Myocyte (in vitro differentiated cells): ENCODE measurements at regions not wholly inside any gene's neighbourhood (a gene's known extent, or its start where the extent isn't known, plus 50 kb on each side); places are given as distances from the start of the nearest gene placed in this dataset.

Experiments used
- DNase-seq: peaks from one replicate; pipeline ENCODE4 v3.0.0-alpha.2; 2012; ENCODE audit warnings: low read depth

DNA sequence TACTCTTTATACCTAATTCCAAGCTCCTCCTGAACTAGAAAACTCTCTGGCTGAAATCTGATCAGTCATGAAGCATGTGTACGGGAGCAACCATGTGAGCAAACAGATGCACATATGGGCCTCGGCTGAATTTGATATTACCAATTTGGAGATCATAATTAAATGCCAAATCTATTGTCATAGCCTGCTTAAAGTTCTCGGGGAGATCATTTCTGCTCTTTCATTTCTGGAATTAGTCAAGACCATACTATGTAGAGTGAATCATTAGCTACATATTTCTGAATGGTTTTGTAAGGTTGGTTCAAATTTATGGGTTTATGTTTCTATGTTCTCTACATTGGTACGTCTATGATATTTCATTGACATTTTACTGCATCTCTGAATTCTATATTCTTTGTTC lies 205.5 kb downstream of the UBE2E3 start:
- peak; percentile 19 for DNase-seq

DNA sequence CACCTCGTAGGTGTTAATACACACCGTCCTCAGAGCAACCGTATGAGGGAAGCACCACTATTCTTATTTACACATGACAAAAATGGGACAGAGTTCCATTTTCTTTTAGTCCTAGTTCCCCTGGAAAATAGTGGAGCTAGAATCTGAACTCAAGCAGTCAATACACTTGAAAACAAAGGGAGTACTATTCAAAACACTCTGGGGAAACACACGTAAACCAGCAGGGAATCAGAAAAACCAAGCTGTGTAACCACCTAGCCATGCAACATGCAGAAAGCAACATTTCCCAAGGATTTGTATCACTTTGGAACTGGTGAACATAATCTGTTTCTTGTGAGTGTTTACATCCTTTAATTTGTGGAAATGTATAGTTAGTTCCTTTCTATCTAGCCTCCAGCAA lies 208.2 kb downstream of the UBE2E3 start:
- DNase-seq = no peak

DNA sequence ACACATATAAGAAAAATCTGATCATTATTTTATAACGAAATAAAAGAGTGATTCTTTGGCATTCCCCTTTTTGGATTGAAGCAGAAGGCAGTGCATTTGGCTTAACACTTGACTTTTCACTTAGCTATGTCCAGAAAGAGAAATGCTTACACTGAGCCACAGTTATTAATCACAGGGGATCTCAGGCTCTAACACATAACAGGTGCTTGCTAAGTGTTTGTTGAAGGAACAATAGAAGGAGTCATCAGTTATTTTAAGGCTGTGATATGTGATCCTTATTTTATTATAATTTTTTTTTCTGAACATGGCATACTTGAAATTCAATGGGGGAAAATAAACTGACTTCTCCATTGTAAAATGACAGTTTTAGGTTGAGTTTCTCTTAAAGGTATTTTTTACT lies 209.5 kb downstream of the UBE2E3 start:
- peak; percentile 87 for DNase-seq

DNA sequence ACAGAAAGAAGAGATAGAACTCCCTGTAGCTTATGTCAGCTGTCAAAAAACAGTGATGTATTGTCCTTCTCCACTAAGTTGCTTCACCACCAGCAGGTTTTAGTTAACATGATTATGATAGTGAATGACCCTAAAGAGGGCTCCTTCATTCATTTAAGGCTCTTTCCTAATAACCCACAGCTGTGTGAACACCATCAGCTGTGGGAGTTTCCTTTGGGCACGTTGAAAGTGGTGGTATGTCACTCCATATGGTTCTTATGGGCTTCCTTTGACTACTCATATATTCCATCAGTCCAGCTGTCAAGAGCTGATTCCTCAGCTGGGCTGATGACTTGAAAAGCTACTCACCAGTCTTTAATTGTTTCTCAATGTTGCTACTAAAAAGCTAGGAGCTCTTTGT lies 210.3 kb downstream of the UBE2E3 start:
- peak; percentile 44 for DNase-seq

DNA sequence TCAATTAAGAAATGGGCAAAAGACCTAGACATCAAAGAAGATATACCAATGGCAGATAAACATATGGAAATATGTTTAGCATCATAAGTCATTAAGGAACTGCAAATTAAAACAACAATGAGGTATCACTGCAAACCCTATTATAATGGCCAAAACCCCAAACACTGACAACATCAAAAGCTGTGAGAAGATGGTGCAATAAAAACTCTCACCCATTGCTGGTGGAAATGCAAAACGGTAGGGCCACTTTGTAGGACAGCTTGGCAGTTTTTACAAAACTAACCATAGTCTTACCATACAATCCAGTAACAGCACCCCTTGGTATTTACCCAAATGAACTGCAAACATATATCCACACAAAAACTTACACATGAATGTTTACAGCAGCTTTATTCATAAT lies 213.1 kb downstream of the UBE2E3 start:
- no peak for DNase-seq

DNA sequence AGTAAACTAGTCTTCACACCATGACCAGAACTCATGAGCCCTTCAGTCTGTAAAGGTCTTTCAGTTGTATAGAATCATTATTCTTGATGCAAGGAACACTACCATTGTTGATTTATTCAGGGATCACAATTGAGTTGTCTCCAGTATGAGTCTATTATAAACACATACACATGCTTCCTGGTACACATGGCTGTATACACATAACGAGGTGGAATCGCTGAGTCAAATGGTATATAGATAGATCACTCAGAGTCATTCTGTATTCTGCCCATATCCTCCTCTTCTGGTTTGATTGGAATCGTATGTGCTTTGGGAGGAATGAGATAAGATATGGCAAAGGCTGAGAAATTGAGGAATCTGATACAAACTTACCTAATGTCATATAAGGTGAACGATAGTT lies 216.0 kb downstream of the UBE2E3 start:
- DNase-seq = no peak

DNA sequence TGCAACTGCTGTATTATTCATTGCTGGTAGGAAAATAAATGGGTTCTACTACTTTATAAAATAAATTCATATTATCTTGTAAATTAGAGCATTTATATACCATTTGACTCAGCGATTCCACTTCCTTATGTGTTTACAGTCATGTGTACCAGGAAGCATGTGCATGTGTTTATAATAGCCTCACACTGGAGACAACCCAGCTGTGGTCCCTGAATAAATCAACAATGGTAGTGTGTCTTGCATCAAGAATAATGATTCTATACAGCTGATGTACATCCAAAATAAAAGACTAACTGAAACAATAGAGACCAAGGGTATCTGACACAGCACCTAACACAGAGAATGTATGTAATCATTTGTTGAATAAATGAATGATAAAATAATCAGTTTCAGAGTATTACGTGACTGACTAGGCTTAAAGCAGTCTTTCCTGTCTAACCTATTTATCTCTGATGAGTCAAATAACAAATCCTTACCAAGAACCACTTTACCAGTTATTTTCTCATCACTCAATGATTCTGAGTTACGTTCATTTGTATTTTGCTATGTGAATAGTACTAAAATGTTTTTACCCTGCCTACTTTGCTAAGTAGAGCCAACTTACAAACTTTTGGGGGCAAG lies 216.8 kb downstream of the UBE2E3 start:
- no peak for DNase-seq

DNA sequence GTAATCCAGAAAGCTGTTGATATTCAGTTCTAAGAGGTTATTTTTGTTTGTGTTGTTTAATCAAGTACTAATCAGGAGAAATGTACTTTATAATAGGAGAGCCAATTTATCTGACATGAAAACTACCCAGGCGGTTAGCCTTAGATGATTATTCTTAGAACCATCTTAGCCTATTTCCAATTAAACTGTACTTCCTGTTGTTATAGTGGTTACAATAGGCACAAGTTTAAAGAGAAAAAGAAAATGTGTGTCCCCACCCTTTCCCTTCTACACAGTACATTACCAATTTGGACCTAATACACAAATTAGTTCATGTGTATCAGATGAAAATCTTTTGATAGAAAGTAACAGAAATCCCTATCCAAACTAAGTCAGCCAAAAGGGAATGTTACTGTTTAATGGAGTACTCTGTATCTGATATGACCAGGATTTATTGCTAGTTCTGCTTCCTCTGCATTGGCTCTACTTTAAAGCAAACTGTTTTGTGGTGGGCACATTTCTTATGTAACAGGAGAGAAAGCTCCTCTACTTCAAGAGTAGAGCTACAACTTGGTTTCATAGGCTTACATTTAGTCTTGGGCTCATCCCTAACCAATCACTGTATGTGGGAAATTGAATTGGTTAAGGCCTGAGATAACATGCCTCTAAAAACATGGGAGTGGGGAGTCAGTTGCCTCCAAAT lies 217.9 kb downstream of the UBE2E3 start:
- DNase-seq = no peak

DNA sequence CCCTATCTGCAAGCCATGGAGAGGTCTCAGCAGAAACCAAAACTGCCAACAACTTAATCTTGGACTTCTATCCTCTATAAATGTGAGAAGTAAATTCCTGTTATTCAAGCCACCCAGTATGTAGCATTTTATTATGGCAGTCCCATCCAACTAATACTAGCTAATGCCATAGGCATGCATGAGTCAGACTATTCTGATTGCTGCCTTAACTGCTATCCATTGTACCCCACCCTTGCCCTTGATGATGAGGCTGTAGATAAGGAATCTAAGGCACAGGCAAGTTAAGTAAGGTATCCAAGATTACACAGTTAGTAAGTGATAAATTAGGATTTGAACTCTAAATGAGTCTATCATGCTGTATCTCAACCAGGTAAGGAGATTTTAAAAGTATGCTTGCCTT lies 223.0 kb downstream of the UBE2E3 start:
- peak; percentile 58 for DNase-seq

DNA sequence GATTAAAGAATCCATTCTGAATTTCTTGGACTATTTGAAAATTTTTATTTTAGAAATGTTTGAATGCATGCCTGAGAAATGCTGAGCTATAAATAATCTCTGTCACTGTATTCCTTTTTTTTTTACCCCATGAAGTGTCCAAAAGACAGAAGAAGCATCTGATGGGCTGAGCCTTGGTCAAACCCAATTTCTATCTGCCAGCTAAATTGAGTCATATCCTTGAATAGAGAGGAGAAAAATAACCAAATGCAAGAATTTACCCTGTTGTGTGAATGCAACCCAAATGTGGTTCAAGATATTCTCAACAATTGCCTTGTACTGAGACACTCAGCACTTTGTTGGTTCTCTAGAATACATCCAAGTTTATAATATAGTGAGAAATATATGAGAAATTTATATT lies 223.5 kb downstream of the UBE2E3 start:
- DNase-seq = peak; percentile 51

DNA sequence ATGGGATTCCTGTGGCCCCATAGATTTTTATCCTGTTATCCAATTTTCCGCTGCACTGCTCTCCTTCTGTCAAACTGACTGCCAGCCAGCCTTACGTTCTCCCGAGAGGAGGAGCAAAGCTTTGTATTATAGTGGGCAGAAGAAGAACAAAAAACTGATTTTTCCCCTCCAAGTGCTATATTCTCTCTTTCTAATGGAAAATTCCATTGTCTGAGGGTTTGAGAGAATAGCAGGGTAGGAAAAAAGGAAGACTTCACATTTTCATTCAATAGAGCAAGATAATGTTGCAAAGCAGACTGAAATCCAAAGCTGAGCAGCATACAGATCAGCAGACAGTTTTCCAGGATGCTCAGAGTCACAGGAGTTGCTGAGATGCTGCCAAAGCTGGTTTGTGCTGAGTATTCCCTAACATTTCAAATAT lies 238.0 kb downstream of the UBE2E3 start:
- no peak for DNase-seq

DNA sequence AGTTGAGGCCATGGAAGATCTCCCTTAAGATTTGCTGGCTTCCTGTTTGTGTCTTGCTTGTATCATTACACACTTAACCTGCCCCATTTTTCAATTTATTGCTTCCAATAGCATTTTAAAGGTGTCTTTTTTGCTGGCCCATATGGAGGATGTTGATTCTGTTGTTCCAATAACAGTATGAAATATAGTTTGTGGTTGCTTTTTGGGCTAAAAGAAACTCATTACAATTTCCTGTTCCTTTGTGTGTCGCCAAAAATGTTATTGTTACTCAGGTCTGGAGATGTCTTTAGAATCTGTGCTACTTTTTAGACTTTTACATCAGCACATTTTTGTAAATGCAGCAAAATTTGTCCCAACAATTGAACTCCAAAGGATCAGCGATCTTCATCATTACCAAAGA lies 234.0 kb upstream of the ITGA4 start:
- no peak for DNase-seq

DNA sequence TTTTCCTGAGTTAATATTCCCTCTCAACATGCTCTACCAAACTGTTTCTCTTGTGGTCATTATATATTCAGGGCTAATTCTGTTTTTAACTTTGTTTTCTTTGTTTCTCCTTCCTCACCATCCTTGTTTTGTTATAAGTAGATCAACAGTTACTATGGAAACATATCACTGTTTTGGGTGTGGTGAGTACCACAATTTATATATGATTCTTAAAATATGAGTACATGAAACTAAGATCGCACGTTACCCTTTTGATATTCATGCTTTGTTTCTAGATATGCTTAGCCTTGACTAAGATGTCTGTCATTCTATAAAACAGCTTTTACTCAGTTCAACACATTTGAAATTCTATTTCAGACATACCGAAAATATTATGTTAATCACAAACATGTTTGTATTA lies 232.3 kb upstream of the ITGA4 start:
- DNase-seq = no peak

DNA sequence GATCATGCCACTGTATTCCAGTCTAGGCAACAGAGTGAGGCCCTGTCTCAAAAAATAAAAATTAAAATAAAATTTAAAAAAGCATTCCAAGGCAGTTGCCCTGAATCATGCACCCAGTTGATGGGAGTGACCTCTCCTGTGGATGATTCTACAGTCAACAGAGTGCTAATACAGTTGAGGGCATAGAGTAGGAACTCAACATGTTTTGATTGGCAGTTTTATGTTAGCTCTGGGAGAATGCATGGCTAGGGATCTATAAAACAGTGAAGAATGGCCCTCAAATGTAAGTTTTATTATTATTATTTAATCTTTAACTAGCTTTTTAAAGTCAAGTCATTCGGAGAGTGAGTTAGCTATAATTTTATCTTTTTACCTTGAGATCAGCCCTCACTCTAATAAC lies 228.5 kb upstream of the ITGA4 start:
- no peak for DNase-seq

DNA sequence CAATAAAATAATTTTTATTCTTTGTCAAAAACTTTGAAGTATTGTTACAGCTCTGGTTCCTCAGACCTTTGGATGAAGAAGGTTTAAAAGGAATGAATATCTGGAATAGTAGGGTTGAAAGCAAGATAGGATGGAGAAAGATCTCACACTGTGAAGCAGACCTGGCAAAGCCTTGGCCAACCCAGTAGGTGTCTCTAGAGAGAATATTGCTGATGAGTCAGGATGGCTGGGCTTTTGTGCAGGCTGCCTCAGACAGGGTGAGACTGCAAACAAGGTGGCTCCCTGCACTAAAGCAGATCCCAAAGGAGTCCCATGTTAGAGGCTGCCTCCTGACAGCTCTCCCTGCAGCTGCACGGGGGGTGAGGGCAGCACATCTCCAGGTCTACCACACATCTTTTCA lies 226.0 kb upstream of the ITGA4 start:
- DNase-seq = no peak

DNA sequence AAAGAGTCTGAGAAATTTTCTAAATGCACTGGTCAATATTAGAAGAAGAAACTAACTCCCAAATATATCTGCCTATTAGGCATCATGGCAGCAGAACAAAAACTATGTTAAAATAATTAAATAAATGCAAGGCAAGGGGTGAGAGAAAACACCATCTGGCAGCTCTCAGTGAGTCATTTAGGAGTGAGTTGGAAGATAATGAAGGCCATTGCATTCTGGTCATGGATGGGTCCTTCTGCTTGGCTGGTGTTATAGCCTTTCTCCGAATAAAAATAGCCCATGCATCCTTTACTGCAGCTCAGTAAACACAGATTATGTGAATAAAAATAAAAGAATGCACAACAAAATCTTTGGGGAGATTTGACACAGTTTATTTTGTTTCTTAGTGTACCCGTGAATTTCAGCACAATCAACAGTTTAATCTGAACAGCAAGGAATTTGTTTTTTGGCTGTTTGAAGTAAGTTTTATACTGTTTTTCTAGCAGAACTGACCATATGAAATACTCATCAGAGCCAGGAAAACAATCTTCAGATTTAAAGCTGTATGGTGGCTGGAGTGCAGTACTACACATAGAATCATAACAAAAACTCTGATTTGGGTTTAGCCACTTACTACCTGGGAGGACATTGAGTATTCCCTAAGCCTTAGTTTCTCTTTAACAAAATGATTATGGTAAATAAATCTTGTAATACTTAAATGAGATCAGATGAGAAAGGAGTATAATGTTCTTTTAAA lies 225.1 kb upstream of the ITGA4 start:
- peak; percentile 38 for DNase-seq

DNA sequence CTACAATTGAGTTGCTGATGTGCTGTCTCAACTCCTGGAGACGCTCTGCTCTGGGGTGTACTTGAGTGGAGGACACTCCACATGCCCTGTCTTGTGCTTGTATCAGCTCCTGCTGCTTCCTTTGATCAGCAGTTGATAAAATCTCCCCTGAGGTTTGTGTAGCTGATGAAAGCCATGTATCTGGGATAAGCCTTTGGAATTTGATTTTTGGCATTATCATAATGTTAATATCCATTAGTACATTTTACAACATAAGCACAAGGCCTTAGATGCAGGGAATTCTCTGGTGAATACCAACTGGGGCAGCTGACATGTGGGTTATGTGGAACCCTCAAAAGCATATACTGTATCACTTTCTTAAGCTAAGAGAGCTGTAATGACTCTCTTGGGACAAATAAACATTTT lies 222.7 kb upstream of the ITGA4 start:
- DNase-seq = peak; percentile 79

DNA sequence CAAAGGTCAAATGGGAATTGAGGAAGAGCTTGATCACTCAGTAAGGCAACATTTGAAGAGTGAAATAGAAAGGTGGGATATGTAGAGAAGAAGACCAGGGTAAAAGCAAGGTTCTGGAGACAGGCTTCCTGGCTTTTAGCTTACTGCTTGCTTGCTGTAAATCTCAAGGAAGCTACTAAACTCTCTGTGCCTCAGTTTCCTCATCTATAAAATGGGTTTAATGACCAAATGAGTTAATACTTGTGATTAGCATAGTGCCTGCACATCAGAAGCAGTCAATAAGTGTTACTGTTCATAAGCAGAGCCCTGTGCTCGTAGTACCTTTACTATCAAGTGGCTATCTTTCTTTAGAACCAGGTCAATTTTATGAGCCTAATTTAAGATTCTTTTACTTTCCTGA lies 222.2 kb upstream of the ITGA4 start:
- no peak for DNase-seq

DNA sequence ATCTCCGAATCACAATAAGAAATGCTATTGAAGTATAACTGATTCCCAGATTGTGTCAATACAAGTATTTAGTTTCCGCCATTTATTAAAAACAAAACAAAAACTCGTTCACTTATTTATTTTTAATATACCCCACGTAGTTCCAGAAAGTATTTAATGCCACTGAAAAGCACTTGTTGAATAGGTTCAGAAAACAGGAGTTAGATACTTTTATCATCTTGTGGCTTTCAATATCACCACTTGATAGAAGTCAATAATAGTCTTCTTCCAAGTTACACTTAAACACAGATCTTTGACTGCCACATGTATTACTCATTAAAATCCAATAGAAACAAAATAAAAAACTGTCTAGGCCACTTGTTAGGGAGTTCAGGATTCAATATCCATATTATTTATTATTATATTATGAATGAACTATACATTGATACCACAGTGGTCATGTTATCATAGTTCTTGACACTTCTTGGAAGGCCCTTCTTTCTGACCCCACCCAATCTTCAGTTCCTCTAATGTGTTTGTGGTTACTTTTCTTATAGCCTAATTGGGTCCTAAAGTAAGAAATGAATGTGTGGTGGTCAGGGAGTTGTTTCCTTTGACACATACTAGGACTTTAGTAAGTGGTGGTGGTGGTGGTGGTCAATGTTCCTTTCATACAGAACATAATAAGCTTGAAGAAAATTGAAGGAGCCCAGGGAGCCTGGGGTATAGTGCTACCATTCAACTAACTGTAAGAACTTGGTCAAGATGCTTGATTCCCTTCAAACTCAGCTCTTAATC lies 221.3 kb upstream of the ITGA4 start:
- DNase-seq = no peak

DNA sequence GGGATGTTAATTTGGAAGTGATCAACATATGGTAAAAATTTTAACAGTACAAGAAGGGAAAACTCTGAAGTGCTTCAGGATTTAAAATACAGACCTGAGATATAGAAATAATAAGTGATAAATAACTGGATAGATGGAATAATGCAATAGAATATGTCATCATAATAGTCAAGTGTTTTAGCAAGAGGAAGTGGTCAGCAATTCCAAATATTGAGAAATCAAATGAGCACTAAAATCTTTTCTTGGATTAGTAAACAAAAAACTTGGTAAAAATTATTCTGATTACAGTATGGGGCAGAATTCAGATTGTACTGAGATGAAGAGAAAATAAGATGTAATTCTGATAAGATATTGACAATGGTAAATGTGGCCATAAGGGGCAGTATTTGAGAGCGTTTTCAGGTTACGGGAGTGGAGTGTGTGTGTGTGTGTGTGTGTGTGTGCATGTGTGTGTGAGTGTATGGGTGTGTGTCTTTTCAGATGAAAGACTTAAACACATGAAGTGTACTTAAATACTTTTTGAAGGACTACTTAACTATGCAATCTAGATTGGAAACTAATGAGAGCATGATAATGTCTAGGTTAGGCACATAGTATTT lies 217.9 kb upstream of the ITGA4 start:
- DNase-seq = no peak

DNA sequence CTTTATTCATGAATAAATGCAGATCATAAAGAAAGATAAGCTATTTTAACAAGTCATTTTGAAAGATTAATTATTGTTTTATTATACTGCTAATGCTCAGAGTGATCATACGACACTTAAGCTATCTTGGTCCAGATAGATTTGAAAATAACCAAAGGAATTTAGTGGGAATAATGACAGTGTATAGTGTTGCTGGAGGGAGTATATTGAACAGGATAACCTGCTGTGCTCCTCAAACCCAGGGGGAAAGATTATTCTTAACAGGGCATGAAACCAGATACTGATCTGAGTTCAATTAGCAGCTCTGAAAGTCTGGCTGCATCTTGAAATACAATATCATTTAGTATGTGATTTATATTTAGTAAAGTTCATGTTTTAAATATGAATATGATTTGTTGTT lies 216.3 kb upstream of the ITGA4 start:
- DNase-seq = no peak

DNA sequence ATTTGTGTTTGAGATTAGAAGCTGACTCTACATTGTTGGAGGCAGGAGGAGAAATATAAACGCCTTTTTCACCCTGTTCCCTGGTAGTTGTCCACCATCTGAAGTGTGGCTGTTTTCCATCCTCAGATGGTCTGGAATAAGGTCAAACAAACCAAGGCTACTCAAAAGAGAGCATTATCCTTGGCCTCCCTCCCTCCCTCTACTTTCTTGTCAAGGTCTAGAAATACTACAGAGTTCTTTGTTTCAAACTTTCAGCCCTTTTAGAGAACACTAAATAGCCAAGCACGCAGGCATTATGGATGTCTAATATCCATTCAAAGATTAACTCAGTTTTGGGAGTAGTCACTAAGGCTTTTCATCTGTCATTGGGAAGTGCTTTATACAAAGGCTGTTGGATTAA lies 215.8 kb upstream of the ITGA4 start:
- DNase-seq = no peak
